Aorta (tissue), 5 donors: ENCODE measurements at regions not wholly inside any gene's neighbourhood (a gene's known extent, or its start where the extent isn't known, plus 50 kb on each side); places are given as distances from the start of the nearest gene placed in this dataset.
"Not testable (repeated sequence)": the region's sequence is repeated elsewhere in the genome, so short reads cannot be mapped to it uniquely, and the experiment has no call there.

Experiments
- ATAC-seq: fragments of 200-7000 bp; cut with Tn5 transposase; one replicate; pipeline ENCODE4 v1.9.1; 2022; ENCODE audit warnings: moderate library complexity; ENCODE audit not compliant: low FRiP score
- DNase-seq, 2 donors: peaks; one replicate each; pipeline ENCODE4 v3.0.0-alpha.2; 2020
- H3K27ac ChIP-seq, 2 donors: one replicate each; pipeline ENCODE4 v1.5.1; 2013; ENCODE audit warnings: low read length in 2 of 2, mild to moderate bottlenecking in 2 of 2, moderate library complexity in 2 of 2, control low read depth in 1 of 2, inconsistent platforms in 1 of 2, low read depth in 1 of 2
- H3K27me3 ChIP-seq, 2 donors: one replicate each; pipeline ENCODE4 v1.6.1; 2013; ENCODE audit warnings: control low read depth in 1 of 2, low read length in 1 of 2, mild to moderate bottlenecking in 1 of 2, moderate library complexity in 1 of 2; ENCODE audit not compliant: insufficient read depth in 2 of 2, control insufficient read depth in 1 of 2
- H3K36me3 ChIP-seq, 2 donors: one replicate each; pipeline ENCODE4 v1.6.1; 2013; ENCODE audit warnings: control low read depth in 1 of 2, low read length in 1 of 2, mild to moderate bottlenecking in 1 of 2; ENCODE audit not compliant: insufficient read depth in 2 of 2, control insufficient read depth in 1 of 2
- H3K4me1 ChIP-seq, 2 donors: one replicate each; pipeline ENCODE4 v1.6.1; 2013; ENCODE audit warnings: low read length in 2 of 2, control low read depth in 1 of 2, mild to moderate bottlenecking in 1 of 2, moderate library complexity in 1 of 2; ENCODE audit not compliant: insufficient read depth in 2 of 2, control insufficient read depth in 1 of 2
- H3K4me3 ChIP-seq, 2 donors: one replicate each; pipeline ENCODE4 v1.5.1; 2013; ENCODE audit warnings: low read length in 2 of 2, control low read depth in 1 of 2, mild to moderate bottlenecking in 1 of 2
- H3K9me3 ChIP-seq: one replicate; pipeline ENCODE4 v1.6.1; 2013; ENCODE audit warnings: mild to moderate bottlenecking, low read length; ENCODE audit not compliant: control insufficient read depth
- WGBS, 2 donors: extraction: QIAGEN DNeasy Blood & Tissue Kit; methylation state at CpG; one replicate each; pipeline ENCODE4 v1.1.7; 2013; 5-methylcytosine and 5-hydroxymethylcytosine counted together
- intact Hi-C, 2 donors: fragments of 100-400 bp; cut with DNase I; formaldehyde crosslinking; loops; one replicate each; pipeline versions ENCODE4 v1.14.2 to v1.15.0; 2022
- donor health status: healthy with polysubstance abuse.
- donor health status: Bipolar disorder and iron deficiency.
- donor health status: DM: no; HTN: no; CAD: no.
- donor health status: DM: no; HTN: no; CAD: no.
- donor health status: DM: yes; HTN: yes; CAD: no.

DNA sequence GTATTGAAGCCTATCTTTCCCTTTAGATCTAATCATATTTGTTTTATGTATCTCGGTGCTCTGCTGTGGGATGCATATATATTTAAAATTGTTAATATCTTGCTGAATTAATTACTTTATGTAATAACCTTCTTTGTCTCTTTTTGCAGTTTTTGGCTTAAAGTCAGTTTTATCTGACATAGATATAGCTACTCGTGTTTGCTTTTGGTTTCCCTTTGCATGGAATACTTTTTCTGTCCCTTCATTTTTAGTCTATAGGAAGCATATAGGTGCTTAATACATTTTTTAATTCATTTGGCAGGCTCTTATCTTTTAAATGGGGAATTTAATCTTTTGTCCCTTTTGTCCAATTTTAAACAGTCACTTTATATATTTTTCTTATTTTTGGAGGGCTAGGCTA, 360.6 kb upstream of the PRR16 start:
- 84% methylated on average over 2 of the region's 2 CpGs for WGBS, 2 donors
- DNase-seq, result no peak
- no peaks in the 10 kb centered on the region for H3K9me3 ChIP-seq

DNA sequence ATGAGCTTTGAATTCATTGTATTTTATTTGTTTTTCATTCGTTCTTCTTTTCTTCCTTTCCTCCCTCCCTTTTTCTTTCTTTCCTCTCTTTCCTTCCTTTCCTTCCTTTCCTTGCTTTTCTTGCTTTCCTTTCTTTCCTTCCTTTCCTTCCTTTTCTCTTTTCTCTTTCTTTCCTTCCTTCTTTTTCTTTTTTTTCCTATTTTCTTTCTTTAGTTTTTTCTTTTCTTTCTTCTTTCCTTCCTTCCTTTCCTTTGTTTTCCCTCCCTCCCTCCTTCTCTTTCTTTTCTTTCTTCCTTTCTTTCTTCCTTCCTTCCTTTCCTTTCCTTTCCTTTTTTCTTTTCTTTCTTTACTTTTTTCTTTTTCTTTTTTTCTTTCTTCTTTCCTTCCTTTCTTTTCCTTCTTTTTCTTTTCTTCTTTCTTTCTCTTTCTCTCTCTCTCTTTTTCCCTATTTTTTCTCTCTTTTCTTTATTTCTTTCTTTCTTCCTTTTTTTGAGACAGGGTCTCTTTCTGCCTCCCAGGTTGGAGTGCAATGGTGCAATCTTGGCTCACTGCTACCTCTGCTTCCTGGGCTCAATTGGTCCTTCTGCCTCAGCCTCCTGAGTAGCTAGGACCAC, 357.1 kb upstream of the PRR16 start:
- Histone ChIP-seq H3K36me3 (no peaks in the 10 kb centered on the region), H3K4me3 (no peak overlapping the region), H3K4me1 (no peaks in the 10 kb centered on the region), H3K9me3 (no peaks in the 10 kb centered on the region), H3K27me3 (no peaks in the 10 kb centered on the region), H3K27ac (no peak overlapping the region)
- ATAC-seq (no peak), DNase-seq (no peak)
- 88 to 91% methylated on average over 1 of the region's 1 CpG for WGBS, 2 donors
- intact Hi-C loops, result no loop called here

More for the DNA sequence above, 360.6 kb upstream of the PRR16 start:
- ATAC-seq, result no peak
- Histone ChIP-seq H3K27ac (no peak overlapping the region), H3K27me3 (no peaks in the 10 kb centered on the region), H3K36me3 (no peaks in the 10 kb centered on the region), H3K4me1 (no peaks in the 10 kb centered on the region), H3K4me3 (no peak overlapping the region)
- intact Hi-C loops, result no loop called here

DNA sequence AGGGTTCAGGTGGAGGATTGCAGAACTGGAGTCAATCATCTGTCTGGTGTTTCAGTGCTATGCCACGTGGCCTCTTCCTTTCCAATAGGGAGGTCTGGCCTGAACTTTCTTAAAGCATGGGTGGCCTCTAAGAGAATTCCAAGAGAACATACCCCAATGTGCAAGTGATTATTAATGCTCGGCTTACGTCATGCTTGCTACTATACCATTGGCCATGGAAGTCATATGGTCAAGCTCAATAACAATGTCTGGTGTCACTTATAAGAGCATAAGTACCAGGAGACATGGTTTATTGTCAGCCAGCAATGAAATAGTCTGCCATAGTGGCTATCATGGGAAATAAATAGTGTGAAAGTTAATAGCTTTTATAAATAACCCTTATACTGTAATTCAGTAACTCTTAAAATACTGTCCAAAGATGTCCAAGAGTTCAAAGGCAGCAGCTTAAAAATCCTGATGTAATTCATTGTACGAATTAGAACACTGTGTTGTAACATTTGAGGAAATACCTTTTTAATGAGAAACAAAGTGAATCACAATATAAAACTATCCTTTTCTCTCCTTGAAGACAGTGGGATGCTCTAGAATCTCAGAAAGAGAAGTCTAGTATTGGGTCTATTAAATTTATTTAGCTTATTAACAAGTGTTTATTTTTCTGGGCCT, 355.4 kb upstream of the PRR16 start:
- no peak overlapping the region for H3K27ac ChIP-seq
- ATAC-seq (no peak), DNase-seq (no peak)
- H3K4me3 ChIP-seq, result no peak overlapping the region
- H3K27me3 ChIP-seq, result no peaks in the 10 kb centered on the region
- H3K4me1 ChIP-seq, result no peaks in the 10 kb centered on the region
- WGBS, 2 donors, result 81 to 89% methylated on average over 4 of the region's 4 CpGs
- no peaks in the 10 kb centered on the region for H3K9me3 ChIP-seq
- intact Hi-C loops, result no loop called here
- H3K36me3 ChIP-seq, result no peaks in the 10 kb centered on the region

DNA sequence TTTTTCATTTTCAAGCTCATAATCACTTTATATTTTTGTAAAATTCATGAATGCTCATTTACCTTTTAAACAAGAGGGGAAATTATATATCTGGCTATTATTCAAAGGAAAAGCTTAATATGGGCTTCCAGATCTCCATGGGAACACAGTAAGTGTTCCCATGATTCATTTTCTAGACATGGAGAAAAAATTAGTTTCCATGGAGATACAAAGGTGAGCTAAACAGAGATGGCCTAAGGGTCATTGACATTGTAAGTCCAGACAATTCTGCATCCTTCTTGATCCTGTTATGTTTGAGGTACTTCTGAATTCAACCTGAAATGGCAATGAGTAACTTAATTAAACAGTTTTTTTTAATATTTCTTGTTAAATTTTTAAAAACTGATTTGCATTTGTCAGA, 341.4 kb upstream of the PRR16 start:
- intact Hi-C loops, result no loop called here

DNA sequence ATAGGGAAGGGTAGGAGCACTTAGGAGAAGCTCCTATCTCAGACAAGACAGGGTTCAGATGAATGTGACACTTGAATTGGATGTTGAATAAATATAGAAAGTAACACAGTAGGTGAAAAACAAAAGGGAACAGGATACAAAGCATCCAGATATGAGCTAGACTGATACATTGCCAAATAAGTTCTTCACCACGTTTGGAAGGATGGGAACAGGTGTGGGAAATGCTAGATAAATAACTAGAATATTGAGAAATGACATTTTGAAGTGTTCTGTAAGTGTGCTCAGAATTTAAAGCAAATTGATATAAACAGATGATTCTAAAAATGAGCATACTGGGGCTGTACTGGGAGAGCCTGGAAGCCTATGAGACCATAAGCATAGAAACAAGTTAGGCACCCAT, 340.1 kb upstream of the PRR16 start:
- Histone ChIP-seq H3K4me1 (no peaks in the 10 kb centered on the region), H3K4me3 (no peak overlapping the region), H3K36me3 (no peaks in the 10 kb centered on the region), H3K27me3 (no peaks in the 10 kb centered on the region), H3K9me3 (no peaks in the 10 kb centered on the region), H3K27ac (no peak overlapping the region)
- whole genome bisulfite sequencing, 2 donors, result 55 to 67% methylated on average over 1 of the region's 1 CpG
- DNase-seq (no peak), ATAC-seq (no peak)
- intact Hi-C loops, result no loop called here

More for the DNA sequence above, 341.4 kb upstream of the PRR16 start:
- no peak for ATAC-seq
- no peaks in the 10 kb centered on the region for H3K36me3 ChIP-seq
- H3K27ac ChIP-seq, result no peak overlapping the region
- DNase-seq, result no peak
- no peaks in the 10 kb centered on the region for H3K4me1 ChIP-seq
- H3K9me3 ChIP-seq, result no peaks in the 10 kb centered on the region
- H3K4me3 ChIP-seq, result no peak overlapping the region
- no peaks in the 10 kb centered on the region for H3K27me3 ChIP-seq

DNA sequence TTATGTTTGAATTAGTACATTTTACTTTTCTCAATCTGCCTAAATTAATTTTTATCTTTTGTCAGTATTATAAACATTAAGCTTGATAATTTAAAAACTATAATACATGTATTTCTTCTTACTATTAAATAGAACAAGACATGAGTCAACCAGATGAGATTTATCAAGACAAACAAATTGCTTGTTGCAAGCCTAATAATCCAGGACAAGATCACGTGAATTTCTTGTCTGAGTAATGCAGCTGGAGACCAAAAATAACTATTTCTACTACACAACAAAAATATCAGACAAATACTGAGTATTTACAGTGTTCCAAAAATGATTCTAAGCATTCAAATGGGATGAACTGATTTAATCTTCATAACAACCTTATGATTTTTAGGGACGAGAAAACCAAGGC, 339.1 kb upstream of the PRR16 start:
- no peak for DNase-seq
- intact Hi-C loops, result no loop called here
- Histone ChIP-seq H3K4me1 (no peaks in the 10 kb centered on the region), H3K27ac (no peak overlapping the region), H3K36me3 (no peaks in the 10 kb centered on the region), H3K4me3 (no peak overlapping the region), H3K9me3 (no peaks in the 10 kb centered on the region), H3K27me3 (no peaks in the 10 kb centered on the region)
- ATAC-seq, result no peak
- WGBS, 2 donors, result 40 to 41% methylated on average over 2 of the region's 2 CpGs

DNA sequence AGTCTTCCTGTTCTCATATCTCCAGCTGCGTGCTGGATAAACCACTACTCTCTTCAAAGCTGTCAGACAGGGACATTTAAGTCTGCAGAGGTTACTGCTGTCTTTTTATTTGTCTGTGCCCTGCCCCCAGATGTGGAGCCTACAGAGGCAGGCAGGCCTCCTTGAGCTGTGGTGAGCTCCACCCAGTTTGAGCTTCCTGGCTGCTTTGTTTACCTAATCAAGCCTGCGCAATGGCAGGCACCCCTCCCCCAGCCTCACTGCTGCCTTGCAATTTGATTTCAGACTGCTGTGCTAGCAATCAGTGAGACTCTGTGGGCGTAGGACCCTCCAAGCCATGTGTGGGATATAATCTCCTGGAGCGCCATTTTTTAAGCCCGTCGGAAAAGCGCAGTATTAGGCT, 331.8 kb upstream of the PRR16 start:
- ATAC-seq, H3K27ac ChIP-seq, H3K27me3 ChIP-seq, DNase-seq, H3K4me1 ChIP-seq, H3K36me3 ChIP-seq, H3K4me3 ChIP-seq, H3K9me3 ChIP-seq: not testable (repeated sequence)
- WGBS, 2 donors, result 93 to 95% methylated on average over 7 of the region's 7 CpGs
- intact Hi-C loops, result loop anchor here in 1 of 2 donors (10.0 kb wide), 2 partner anchors 78 to 322 kb away; no protein-coding TSS in a partner anchor

DNA sequence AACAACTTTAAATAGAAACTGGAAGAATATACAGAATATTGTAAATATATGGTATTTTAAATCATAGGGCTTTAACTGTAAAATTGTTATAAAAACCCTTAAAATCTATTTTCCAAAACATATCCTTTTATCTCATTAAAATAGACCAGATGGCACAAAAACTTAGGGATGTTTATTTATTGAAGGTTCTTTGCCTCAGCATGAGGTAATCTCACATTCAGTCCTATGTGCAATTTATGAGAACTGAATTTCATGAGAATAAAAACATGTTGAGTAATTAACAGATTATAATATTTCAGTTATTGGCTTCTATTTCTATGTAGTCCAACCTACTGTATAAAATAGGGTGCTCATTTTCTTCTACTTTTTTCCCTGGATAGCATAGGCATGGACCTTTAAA, 329.2 kb upstream of the PRR16 start:
- DNase-seq (no peak), ATAC-seq (no peak)
- no peak overlapping the region for H3K27ac ChIP-seq
- no peaks in the 10 kb centered on the region for H3K36me3 ChIP-seq
- no peak overlapping the region for H3K4me3 ChIP-seq
- intact Hi-C loops, result loop anchor here in 1 of 2 donors (10.0 kb wide), 2 partner anchors 80 to 320 kb away; no protein-coding TSS in a partner anchor
- H3K4me1 ChIP-seq, result peaks cover 0 to 4% of the 10 kb centered on the region in 2 donors
- H3K27me3 ChIP-seq, result no peaks in the 10 kb centered on the region
- no peaks in the 10 kb centered on the region for H3K9me3 ChIP-seq

DNA sequence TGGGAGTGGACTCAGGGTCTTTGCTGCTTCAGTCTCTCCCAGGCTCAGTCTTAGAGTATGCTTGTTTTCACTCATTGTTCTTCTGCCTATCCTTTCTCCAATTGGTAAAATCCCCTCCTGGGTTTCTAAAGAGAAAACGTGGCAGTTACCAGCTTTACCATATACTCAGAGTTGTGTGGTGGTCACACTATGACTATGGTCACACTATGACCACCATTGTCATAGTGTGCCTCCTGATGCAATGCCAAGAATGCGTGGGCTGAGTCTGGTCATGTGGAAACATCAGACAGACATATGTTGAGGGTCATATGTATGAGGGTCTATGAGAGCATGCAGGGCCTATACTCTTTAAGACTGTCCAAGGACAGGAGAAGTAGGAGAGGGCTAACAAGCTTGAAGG, 326.5 kb upstream of the PRR16 start:
- H3K27me3 ChIP-seq, result no peaks in the 10 kb centered on the region
- H3K9me3 ChIP-seq, result no peaks in the 10 kb centered on the region
- H3K27ac ChIP-seq, result no peak overlapping the region
- ATAC-seq (no peak), DNase-seq (no peak)
- intact Hi-C loops, result loop anchor here (2.0 to 10.0 kb wide), 3 partner anchors 15 to 317 kb away; no protein-coding TSS in a partner anchor
- no peak overlapping the region for H3K4me3 ChIP-seq
- H3K36me3 ChIP-seq, result no peaks in the 10 kb centered on the region
- WGBS, 2 donors, result 96 to 97% methylated on average over 2 of the region's 2 CpGs
- H3K4me1 ChIP-seq, result peaks cover 0 to 4% of the 10 kb centered on the region in 2 donors
